CD8-positive, alpha-beta memory T cell (primary cell): ENCODE measurements at regions not wholly inside any gene's neighbourhood (a gene's known extent, or its start where the extent isn't known, plus 50 kb on each side); places are given as distances from the start of the nearest gene placed in this dataset.
A peak's percentile ranks its signal among the peaks of the same experiment; 100 is the strongest.
"Not testable (repeated sequence)": the region's sequence is repeated elsewhere in the genome, so short reads cannot be mapped to it uniquely, and the experiment has no call there.

Source experiments
- CTCF ChIA-PET: fragments of 350-600 bp; sonication (Branson Sonifier 250); formaldehyde crosslinking; loops from one replicate; lab custom pipeline; 2021; ENCODE audit warnings: antibody characterized with exemption; lab: Charles Lee
- POLR2A ChIA-PET: fragments of 350-600 bp; sonication (Branson Sonifier 250); formaldehyde crosslinking; loops from one replicate; lab custom pipeline; 2021; ENCODE audit warnings: antibody characterized with exemption; lab: Charles Lee
- DNase-seq, 5 donors: peaks; one replicate each; pipeline versions ENCODE4 v3.0.0 to v3.0.0-alpha.2; 2020 to 2022; ENCODE audit warnings: mixed read lengths in 1 of 5
- H3K27ac ChIP-seq: one replicate; pipeline ENCODE4 v1.7.0; 2013; ENCODE audit warnings: low read depth, mild to moderate bottlenecking, low read length, moderate library complexity
- H3K27me3 ChIP-seq: 2 replicates; pipeline ENCODE4 v1.7.0; 2013; ENCODE audit warnings: low read length, mild to moderate bottlenecking; ENCODE audit not compliant: insufficient read depth, poor library complexity, severe bottlenecking
- H3K36me3 ChIP-seq: 2 replicates; pipeline ENCODE4 v1.7.0; 2013; ENCODE audit warnings: mild to moderate bottlenecking, low read length, moderate library complexity; ENCODE audit not compliant: insufficient read depth
- H3K4me1 ChIP-seq: 2 replicates; pipeline ENCODE4 v1.7.0; 2013; ENCODE audit warnings: mild to moderate bottlenecking, low read length, moderate library complexity; ENCODE audit not compliant: insufficient read depth
- H3K4me3 ChIP-seq: 2 replicates; pipeline ENCODE4 v1.7.0; 2013; ENCODE audit warnings: mild to moderate bottlenecking, low read length
- H3K9me3 ChIP-seq: 2 replicates; pipeline ENCODE4 v1.7.0; 2013; ENCODE audit warnings: mild to moderate bottlenecking, low read length
- H3K27ac Mint-ChIP-seq, 8 donors: one replicate each; pipeline ENCODE4 v1.8.0; 2020 to 2021; ENCODE audit warnings: mixed read lengths in 8 of 8, mild to moderate bottlenecking in 6 of 8, inconsistent platforms in 3 of 8, moderate library complexity in 3 of 8
- H3K27me3 Mint-ChIP-seq, 2 donors: one replicate each; pipeline ENCODE4 v1.8.0; 2020 to 2021; ENCODE audit warnings: mixed read lengths in 2 of 2, mild to moderate bottlenecking in 1 of 2, moderate library complexity in 1 of 2
- H3K36me3 Mint-ChIP-seq, 3 donors: one replicate each; pipeline ENCODE4 v1.8.0; 2020 to 2021; ENCODE audit warnings: mixed read lengths in 3 of 3, inconsistent platforms in 1 of 3, mild to moderate bottlenecking in 1 of 3
- H3K4me1 Mint-ChIP-seq, 3 donors: one replicate each; pipeline ENCODE4 v1.8.0; 2020 to 2021; ENCODE audit warnings: mixed read lengths in 3 of 3, inconsistent platforms in 1 of 3, mild to moderate bottlenecking in 1 of 3
- H3K4me3 Mint-ChIP-seq, 7 donors: one replicate each; pipeline ENCODE4 v1.8.0; 2020 to 2021; ENCODE audit warnings: mixed read lengths in 7 of 7, mild to moderate bottlenecking in 6 of 7, moderate library complexity in 4 of 7, inconsistent platforms in 2 of 7
- H3K9me3 Mint-ChIP-seq, 5 donors: one replicate each; pipeline ENCODE4 v1.8.0; 2020 to 2022; ENCODE audit warnings: mixed read lengths in 5 of 5, mild to moderate bottlenecking in 3 of 5, moderate library complexity in 2 of 5, inconsistent platforms in 1 of 5

GRCh38 chr5:40227366-40227765 lies 452.3 kb upstream of the PTGER4 start:
- Histone ChIP-seq H3K4me1 (peaks cover 6% of the 10 kb centered on the region), H3K36me3 (no peaks in the 10 kb centered on the region), H3K4me3 (no peak overlapping the region), H3K27ac (no peak overlapping the region), H3K27me3 (peaks cover 6% of the 10 kb centered on the region), H3K9me3 (no peaks in the 10 kb centered on the region)
- POLR2A ChIA-PET: no interaction called here
- no peaks in the 10 kb centered on the region for H3K27me3 Mint-ChIP-seq
- no peak overlapping the region for H3K4me3 Mint-ChIP-seq
- no peaks in the 10 kb centered on the region for H3K9me3 Mint-ChIP-seq
- CTCF ChIA-PET: no interaction called here
- peaks cover 9 to 13% (median 11%) of the 10 kb centered on the region in 3 donors for H3K4me1 Mint-ChIP-seq
- DNase-seq: no peak
- H3K36me3 Mint-ChIP-seq: no peaks in the 10 kb centered on the region
- H3K27ac Mint-ChIP-seq: no peak overlapping the region

DNA sequence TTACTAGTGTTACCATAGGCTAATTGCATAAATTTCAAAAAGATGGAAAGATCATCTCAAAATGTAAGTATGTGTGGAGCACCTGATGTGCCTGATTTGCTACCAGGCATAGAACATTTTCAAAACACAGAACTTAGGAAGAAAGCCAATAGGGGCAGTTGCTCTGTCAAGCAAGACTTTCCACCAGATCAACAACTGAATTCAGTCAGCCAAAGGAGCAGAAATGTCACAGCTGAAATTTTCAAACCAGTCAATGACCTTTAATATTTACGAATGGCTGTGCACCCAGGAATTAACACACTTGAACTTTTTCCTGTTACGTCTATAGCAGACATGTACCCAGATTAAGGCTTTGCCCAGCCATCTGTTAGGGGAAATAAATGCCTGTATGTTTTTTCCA lies 452.8 kb upstream of the PTGER4 start:
- no peak for DNase-seq
- Mint-ChIP-seq H3K27me3 (no peaks in the 10 kb centered on the region), H3K4me1 (peaks cover 9 to 13% (median 11%) of the 10 kb centered on the region in 3 donors), H3K9me3 (no peaks in the 10 kb centered on the region), H3K27ac (no peak overlapping the region), H3K4me3 (no peak overlapping the region), H3K36me3 (no peaks in the 10 kb centered on the region)
- H3K36me3 ChIP-seq: no peaks in the 10 kb centered on the region
- peaks cover 6% of the 10 kb centered on the region for H3K27me3 ChIP-seq
- ChIA-PET CTCF (no interaction called here), POLR2A (no interaction called here)
- peaks cover 6% of the 10 kb centered on the region for H3K4me1 ChIP-seq
- no peak overlapping the region for H3K4me3 ChIP-seq
- H3K27ac ChIP-seq: no peak overlapping the region
- H3K9me3 ChIP-seq: no peaks in the 10 kb centered on the region

DNA sequence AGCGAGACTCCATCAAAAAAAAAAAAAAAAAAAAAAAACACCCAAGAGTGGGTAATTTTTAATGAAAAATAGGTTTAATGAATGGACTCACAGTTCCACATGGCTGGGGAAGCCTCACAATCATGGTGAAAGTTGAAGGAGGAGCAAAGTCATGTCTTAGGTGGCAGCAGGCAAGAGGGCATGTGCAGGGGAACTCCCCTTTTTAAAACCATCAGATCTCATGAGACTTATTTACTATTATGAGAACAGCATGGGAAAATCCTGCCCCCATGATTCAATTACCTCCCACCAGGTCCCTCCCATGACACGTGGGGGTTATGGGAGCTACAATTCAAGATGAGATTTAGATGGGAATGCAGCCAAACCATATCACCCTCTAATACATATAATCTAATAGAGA lies 454.6 kb upstream of the PTGER4 start:
- H3K27ac ChIP-seq, H3K4me3 ChIP-seq, CTCF ChIA-PET, H3K9me3 ChIP-seq, H3K4me1 ChIP-seq, DNase-seq, H3K4me3 Mint-ChIP-seq, H3K27me3 Mint-ChIP-seq, H3K9me3 Mint-ChIP-seq, POLR2A ChIA-PET, H3K36me3 Mint-ChIP-seq, H3K36me3 ChIP-seq, H3K27me3 ChIP-seq: not testable (repeated sequence)
- Mint-ChIP-seq H3K4me1 (peaks cover 12 to 22% (median 18%) of the 10 kb centered on the region in 3 donors), H3K27ac (peak overlapping the region in 1 of 8 donors; percentile 7)

DNA sequence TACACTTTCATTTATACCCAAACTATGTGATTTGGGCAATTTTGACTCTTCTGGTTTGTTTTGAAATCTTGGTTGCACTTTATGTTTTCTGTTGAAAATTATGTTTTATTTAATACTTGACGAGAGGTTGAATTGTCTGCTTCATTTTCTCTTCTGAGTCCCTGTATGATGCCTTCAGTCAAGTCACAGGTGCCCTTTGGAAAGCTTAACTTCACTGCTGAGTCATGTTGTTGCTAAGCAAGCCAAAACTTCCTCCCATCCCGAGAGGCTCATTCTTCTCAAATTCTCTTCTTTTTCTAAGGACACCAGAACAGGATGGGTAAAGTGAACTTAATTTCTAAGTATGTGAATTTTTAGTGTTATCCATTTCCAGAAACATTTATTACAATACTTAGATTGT lies 455.3 kb upstream of the PTGER4 start:
- CTCF ChIA-PET: no interaction called here
- H3K27me3 Mint-ChIP-seq: no peaks in the 10 kb centered on the region
- DNase-seq: no peak
- no peaks in the 10 kb centered on the region for H3K9me3 Mint-ChIP-seq
- H3K27me3 ChIP-seq: peaks cover 6% of the 10 kb centered on the region
- H3K4me3 Mint-ChIP-seq: peak overlapping the region in 3 of 7 donors; percentile 42 to 43 (median 42)
- POLR2A ChIA-PET: no interaction called here
- no peak overlapping the region for H3K4me3 ChIP-seq
- H3K36me3 Mint-ChIP-seq: no peaks in the 10 kb centered on the region
- H3K9me3 ChIP-seq: no peaks in the 10 kb centered on the region
- H3K4me1 Mint-ChIP-seq: peaks cover 13 to 24% (median 20%) of the 10 kb centered on the region in 3 donors
- H3K36me3 ChIP-seq: no peaks in the 10 kb centered on the region
- peaks cover 6% of the 10 kb centered on the region for H3K4me1 ChIP-seq
- H3K27ac Mint-ChIP-seq: peak overlapping the region in 1 of 8 donors; percentile 61
- H3K27ac ChIP-seq: no peak overlapping the region

DNA sequence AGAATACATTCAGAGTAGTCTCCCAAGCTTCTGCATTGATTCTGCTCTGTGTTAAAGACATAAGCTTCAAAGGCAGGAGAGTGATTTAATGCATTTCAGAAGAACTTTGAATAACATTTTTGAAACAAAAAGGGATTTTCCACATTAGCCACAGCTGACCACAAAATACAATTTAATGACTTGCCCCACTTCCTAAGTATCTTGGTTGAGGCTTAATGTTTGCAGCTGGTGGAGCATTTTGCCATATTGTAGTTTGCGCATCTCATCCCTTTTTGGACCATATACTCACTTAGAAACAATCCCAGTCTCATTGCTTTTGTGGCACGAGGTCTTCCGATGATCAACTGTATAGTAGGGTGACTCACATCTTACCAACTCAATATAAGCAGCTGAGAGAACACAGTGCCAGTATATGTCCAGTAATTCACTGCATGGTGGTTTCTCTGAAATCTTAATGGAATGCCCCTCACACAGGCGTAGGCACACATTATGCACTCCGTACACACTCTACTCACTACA lies 455.8 kb upstream of the PTGER4 start:
- Mint-ChIP-seq H3K27ac (peak overlapping the region in 1 of 8 donors; percentile 18), H3K27me3 (no peaks in the 10 kb centered on the region), H3K4me3 (peak overlapping the region in 4 of 7 donors; percentile 0 to 43 (median 42)), H3K9me3 (no peaks in the 10 kb centered on the region), H3K36me3 (no peaks in the 10 kb centered on the region), H3K4me1 (peaks cover 13 to 24% (median 20%) of the 10 kb centered on the region in 3 donors)
- Histone ChIP-seq H3K4me1 (peaks cover 6% of the 10 kb centered on the region), H3K4me3 (no peak overlapping the region), H3K27ac (no peak overlapping the region), H3K27me3 (peaks cover 6% of the 10 kb centered on the region), H3K36me3 (no peaks in the 10 kb centered on the region), H3K9me3 (no peaks in the 10 kb centered on the region)
- peak in 1 of 5 donors; percentile 5 for DNase-seq
- ChIA-PET POLR2A (no interaction called here), CTCF (no interaction called here)

DNA sequence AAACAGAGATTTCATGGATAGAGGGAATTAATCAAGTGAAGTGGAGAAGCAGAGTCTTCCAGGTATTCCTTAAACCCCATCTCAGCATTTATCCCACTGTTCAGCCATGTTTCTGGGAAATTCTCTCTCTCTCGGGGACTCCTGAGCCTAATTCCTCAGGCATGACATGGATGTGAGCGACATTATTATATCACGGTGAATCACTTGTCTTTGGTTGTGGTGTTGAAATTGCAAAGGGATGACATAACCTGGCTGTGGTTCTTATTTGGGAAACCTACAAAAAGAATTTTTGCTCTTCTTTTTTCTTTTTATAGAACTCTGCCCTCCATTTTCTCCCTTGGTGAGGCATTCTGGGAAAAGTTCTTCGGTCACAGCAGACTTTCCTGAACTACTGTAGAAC lies 457.9 kb upstream of the PTGER4 start:
- H3K27me3 Mint-ChIP-seq: no peaks in the 10 kb centered on the region

DNA sequence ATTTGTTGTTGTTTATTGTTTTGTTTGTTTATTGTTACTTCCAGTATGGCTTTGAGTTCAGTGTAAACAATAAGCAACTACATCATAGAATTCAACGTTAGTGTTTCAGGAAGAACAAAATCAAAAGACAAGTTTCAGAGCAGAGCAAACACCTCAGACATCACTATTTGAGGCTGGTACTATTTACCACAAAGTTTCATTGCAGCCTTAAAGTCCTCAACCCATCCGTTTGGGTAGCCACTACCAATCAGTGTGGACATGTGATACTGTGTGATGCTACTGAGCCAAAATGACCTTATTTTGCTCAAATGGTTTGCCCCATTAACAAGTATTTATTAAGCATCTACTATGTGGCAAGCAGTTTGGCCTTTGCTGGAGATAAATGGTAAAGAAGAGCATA lies 458.5 kb upstream of the PTGER4 start:
- Histone ChIP-seq H3K9me3 (no peaks in the 10 kb centered on the region), H3K27me3 (peaks cover 6% of the 10 kb centered on the region), H3K4me1 (peaks cover 6% of the 10 kb centered on the region), H3K27ac (no peak overlapping the region), H3K36me3 (no peaks in the 10 kb centered on the region), H3K4me3 (no peak overlapping the region)
- H3K36me3 Mint-ChIP-seq: peaks cover 0 to 4% (median 4%) of the 10 kb centered on the region in 3 donors
- no peak overlapping the region for H3K27ac Mint-ChIP-seq
- no peaks in the 10 kb centered on the region for H3K27me3 Mint-ChIP-seq
- no peak overlapping the region for H3K4me3 Mint-ChIP-seq
- DNase-seq: no peak
- CTCF ChIA-PET: no interaction called here
- POLR2A ChIA-PET: no interaction called here
- peaks cover 0 to 2% (median 0%) of the 10 kb centered on the region in 5 donors for H3K9me3 Mint-ChIP-seq
- H3K4me1 Mint-ChIP-seq: peaks cover 15 to 33% (median 29%) of the 10 kb centered on the region in 3 donors

More for the DNA sequence above, 457.9 kb upstream of the PTGER4 start:
- H3K36me3 Mint-ChIP-seq: peaks cover 0 to 4% (median 4%) of the 10 kb centered on the region in 3 donors
- no peak for DNase-seq
- POLR2A ChIA-PET: no interaction called here
- no peak overlapping the region for H3K4me3 Mint-ChIP-seq
- peaks cover 0 to 2% (median 0%) of the 10 kb centered on the region in 5 donors for H3K9me3 Mint-ChIP-seq
- H3K4me1 Mint-ChIP-seq: peaks cover 15 to 33% (median 29%) of the 10 kb centered on the region in 3 donors
- Histone ChIP-seq H3K27ac (no peak overlapping the region), H3K4me1 (peaks cover 6% of the 10 kb centered on the region), H3K9me3 (no peaks in the 10 kb centered on the region), H3K4me3 (no peak overlapping the region), H3K27me3 (peaks cover 6% of the 10 kb centered on the region), H3K36me3 (no peaks in the 10 kb centered on the region)
- H3K27ac Mint-ChIP-seq: no peak overlapping the region
- CTCF ChIA-PET: no interaction called here

GRCh38 chr5:40220260-40220659 lies 459.5 kb upstream of the PTGER4 start:
- no peak overlapping the region for H3K4me3 ChIP-seq
- H3K27me3 Mint-ChIP-seq: no peaks in the 10 kb centered on the region
- peaks cover 6% of the 10 kb centered on the region for H3K4me1 ChIP-seq
- ChIA-PET CTCF (no interaction called here), POLR2A (no interaction called here)
- no peak overlapping the region for H3K4me3 Mint-ChIP-seq
- H3K27ac Mint-ChIP-seq: no peak overlapping the region
- H3K9me3 ChIP-seq: no peaks in the 10 kb centered on the region
- H3K9me3 Mint-ChIP-seq: peaks cover 0 to 2% (median 0%) of the 10 kb centered on the region in 5 donors
- peaks cover 6% of the 10 kb centered on the region for H3K27me3 ChIP-seq
- no peak overlapping the region for H3K27ac ChIP-seq
- peaks cover 15 to 33% (median 29%) of the 10 kb centered on the region in 3 donors for H3K4me1 Mint-ChIP-seq
- H3K36me3 ChIP-seq: no peaks in the 10 kb centered on the region
- peaks cover 0 to 4% (median 4%) of the 10 kb centered on the region in 3 donors for H3K36me3 Mint-ChIP-seq
- no peak for DNase-seq
